Thymus (tissue), 11 donors: ENCODE measurements at regions not wholly inside any gene's neighbourhood (a gene's known extent, or its start where the extent isn't known, plus 50 kb on each side); places are given as distances from the start of the nearest gene placed in this dataset.

Source experiments
- DNase-seq, 9 donors: peaks; one replicate each; pipeline ENCODE4 v3.0.0-alpha.2; 2013; ENCODE audit warnings: low spot score in 9 of 9, low read depth in 6 of 9, missing footprints in 1 of 9
- H3K27ac ChIP-seq, 2 donors: one replicate each; pipeline ENCODE4 v1.5.1; 2013; ENCODE audit warnings: control low read depth in 1 of 2, low read depth in 1 of 2, low read length in 1 of 2, mild to moderate bottlenecking in 1 of 2, moderate library complexity in 1 of 2
- H3K27me3 ChIP-seq, 2 donors: one replicate each; pipeline ENCODE4 v1.5.1; 2013; ENCODE audit warnings: low read length in 1 of 2; ENCODE audit not compliant: control insufficient read depth in 2 of 2, insufficient read depth in 1 of 2
- H3K36me3 ChIP-seq, 2 donors: one replicate each; pipeline ENCODE4 v1.5.1; 2013; ENCODE audit warnings: low read length in 1 of 2, mild to moderate bottlenecking in 1 of 2, moderate library complexity in 1 of 2; ENCODE audit not compliant: control insufficient read depth in 2 of 2, insufficient read depth in 2 of 2
- H3K4me1 ChIP-seq, 2 donors: one replicate each; pipeline ENCODE4 v1.5.1; 2013; ENCODE audit warnings: low read length in 2 of 2; ENCODE audit not compliant: control insufficient read depth in 2 of 2, insufficient read depth in 2 of 2
- H3K4me3 ChIP-seq, 2 donors: one replicate each; pipeline ENCODE4 v1.5.1; 2013; ENCODE audit warnings: low read length in 2 of 2, control low read depth in 1 of 2, mild to moderate bottlenecking in 1 of 2
- H3K9me3 ChIP-seq, 2 donors: one replicate each; pipeline ENCODE4 v1.5.1; 2013; ENCODE audit warnings: low read length in 1 of 2, mild to moderate bottlenecking in 1 of 2; ENCODE audit not compliant: control insufficient read depth in 2 of 2, insufficient read depth in 1 of 2
- WGBS: extraction: QIAGEN DNeasy Blood & Tissue Kit; methylation state at CpG from one replicate; pipeline ENCODE4 v1.1.7; 2013; 5-methylcytosine and 5-hydroxymethylcytosine counted together
- donor health status: healthy.

- H3K4me1 ChIP-seq, result no peaks in the 10 kb centered on the region
- no peaks in the 10 kb centered on the region for H3K36me3 ChIP-seq
- H3K4me3 ChIP-seq, result no peak overlapping the region
- H3K27me3 ChIP-seq, result no peaks in the 10 kb centered on the region
- H3K9me3 ChIP-seq, result no peaks in the 10 kb centered on the region
- H3K27ac ChIP-seq, result no peak overlapping the region
- DNase-seq, result no peak
Observed at GRCh38 chr4:165716472-165716871, 156.6 kb upstream of the TLL1 start.

DNA sequence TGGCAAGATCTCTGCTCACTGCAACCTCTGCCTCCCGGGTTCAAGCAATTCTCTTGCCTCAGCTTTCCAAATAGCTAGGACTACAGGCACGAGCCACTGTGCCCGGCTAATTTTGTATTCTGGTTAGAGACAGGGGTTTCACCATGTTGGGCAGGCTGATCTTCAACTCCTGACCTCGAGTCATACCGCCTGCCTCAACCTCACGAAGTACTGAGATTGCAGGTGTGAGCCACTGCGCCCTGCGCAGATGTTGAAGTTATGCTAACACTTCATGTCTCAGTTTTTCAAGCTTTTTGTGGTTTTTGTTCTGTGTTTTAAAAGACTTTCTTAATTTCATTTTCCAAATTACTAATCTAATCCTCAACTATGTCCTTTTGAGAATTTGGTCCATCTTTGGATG is 154.4 kb upstream of the TLL1 start:
- H3K27ac ChIP-seq, result no peak overlapping the region
- no peak for DNase-seq
- H3K4me3 ChIP-seq, result no peak overlapping the region
- WGBS, result 94% methylated on average over 8 of the region's 8 CpGs
- no peaks in the 10 kb centered on the region for H3K36me3 ChIP-seq
- no peaks in the 10 kb centered on the region for H3K9me3 ChIP-seq
- no peaks in the 10 kb centered on the region for H3K4me1 ChIP-seq
- no peaks in the 10 kb centered on the region for H3K27me3 ChIP-seq

GRCh38 chr4:165720411-165721082 is 152.5 kb upstream of the TLL1 start:
- DNase-seq, result no peak
- H3K27ac ChIP-seq, result no peak overlapping the region
- WGBS, result 95% methylated on average over 2 of the region's 2 CpGs
- no peaks in the 10 kb centered on the region for H3K36me3 ChIP-seq
- H3K9me3 ChIP-seq, result no peaks in the 10 kb centered on the region
- no peaks in the 10 kb centered on the region for H3K4me1 ChIP-seq
- no peaks in the 10 kb centered on the region for H3K27me3 ChIP-seq
- no peak overlapping the region for H3K4me3 ChIP-seq

DNA sequence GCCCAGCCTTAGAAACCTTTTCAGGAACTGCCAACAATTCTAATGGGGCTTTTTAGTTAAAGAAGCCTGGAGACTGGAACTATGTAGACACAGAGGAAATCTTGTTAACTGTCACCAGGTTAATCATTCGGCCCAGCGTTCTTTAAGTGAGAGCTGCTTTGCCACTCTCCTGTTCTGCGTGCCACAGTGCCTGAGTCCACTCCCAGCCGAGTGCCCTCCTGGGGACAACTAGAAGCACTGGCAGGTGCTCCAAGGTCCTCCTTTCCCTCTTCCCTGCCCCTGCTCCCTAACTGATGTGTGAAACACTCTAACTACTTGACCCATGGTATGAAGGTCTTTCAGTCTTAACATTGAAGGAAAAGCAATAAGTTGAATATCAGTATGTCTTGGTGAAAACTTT is 151.2 kb upstream of the TLL1 start:
- H3K4me1 ChIP-seq, result no peaks in the 10 kb centered on the region
- no peaks in the 10 kb centered on the region for H3K9me3 ChIP-seq
- no peaks in the 10 kb centered on the region for H3K36me3 ChIP-seq
- H3K27me3 ChIP-seq, result no peaks in the 10 kb centered on the region
- DNase-seq, result no peak
- H3K4me3 ChIP-seq, result no peak overlapping the region
- H3K27ac ChIP-seq, result no peak overlapping the region
- 43% methylated on average over 4 of the region's 4 CpGs for WGBS

DNA sequence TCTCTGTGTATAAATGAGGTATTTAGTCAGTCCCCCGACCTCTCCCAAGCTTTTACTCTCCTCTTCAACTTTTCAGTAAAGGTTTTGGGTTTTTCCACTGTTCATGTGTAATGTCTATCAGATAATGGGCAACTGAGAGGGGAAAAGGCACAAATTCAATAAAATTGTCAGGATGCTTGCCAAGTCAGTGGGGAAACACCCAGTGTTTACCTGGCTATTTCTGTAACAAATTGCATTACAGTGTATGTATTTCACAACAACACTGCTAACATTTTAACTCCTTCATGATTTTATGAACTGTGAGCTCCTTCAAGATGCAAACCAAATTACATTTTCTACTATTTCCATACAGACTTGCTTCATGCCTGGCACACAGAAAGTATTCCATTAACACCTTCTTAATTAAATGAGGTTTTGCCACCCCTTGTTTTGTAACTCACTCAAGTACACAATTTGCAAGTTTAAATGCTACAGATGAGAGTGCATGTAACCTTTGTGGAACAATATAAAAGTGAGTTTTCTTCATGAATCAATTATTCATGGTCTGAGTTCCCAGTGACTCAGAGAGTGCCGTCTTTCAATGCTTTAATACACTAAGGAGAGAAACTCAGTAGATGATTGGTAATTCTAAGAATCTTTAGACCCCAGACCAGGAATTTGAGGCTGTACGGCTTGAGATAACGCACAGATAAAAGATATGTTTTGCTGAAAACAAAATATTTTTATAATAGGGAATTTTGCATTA is 149.8 kb upstream of the TLL1 start:
- Histone ChIP-seq H3K9me3 (no peaks in the 10 kb centered on the region), H3K4me3 (no peak overlapping the region), H3K27me3 (no peaks in the 10 kb centered on the region), H3K27ac (no peak overlapping the region), H3K4me1 (no peaks in the 10 kb centered on the region), H3K36me3 (no peaks in the 10 kb centered on the region)
- no peak for DNase-seq
- 93% methylated on average over 4 of the region's 4 CpGs for WGBS

DNA sequence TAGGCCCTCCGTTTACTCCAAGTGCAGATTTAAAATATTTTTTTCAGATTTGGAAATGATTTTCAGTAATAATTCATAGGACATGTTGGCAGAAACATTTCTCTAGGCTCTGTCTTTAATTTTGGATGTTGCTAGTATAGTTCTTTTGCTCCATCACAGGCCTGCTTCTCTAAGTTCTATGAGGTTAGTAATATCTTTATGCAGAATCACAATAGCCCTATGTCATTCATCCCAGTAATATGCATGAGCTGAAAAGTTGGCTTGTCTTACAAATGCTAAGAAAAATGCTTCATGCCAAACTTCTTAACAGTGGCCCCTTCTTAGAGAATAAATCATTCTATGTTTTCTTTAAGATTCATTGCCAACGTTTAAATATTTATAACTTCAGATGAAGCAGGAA is 148.3 kb upstream of the TLL1 start:
- no peaks in the 10 kb centered on the region for H3K9me3 ChIP-seq
- H3K27ac ChIP-seq, result no peak overlapping the region
- no peak overlapping the region for H3K4me3 ChIP-seq
- H3K4me1 ChIP-seq, result no peaks in the 10 kb centered on the region
- no peaks in the 10 kb centered on the region for H3K36me3 ChIP-seq
- H3K27me3 ChIP-seq, result no peaks in the 10 kb centered on the region
- WGBS, result 92% methylated on average over 2 of the region's 2 CpGs
- no peak for DNase-seq

- no peak overlapping the region for H3K4me3 ChIP-seq
- WGBS, result 83% methylated on average over 1 of the region's 1 CpG
- no peak for DNase-seq
- H3K36me3 ChIP-seq, result no peaks in the 10 kb centered on the region
- H3K4me1 ChIP-seq, result no peaks in the 10 kb centered on the region
- H3K27me3 ChIP-seq, result no peaks in the 10 kb centered on the region
- H3K27ac ChIP-seq, result no peak overlapping the region
- H3K9me3 ChIP-seq, result no peaks in the 10 kb centered on the region
Observed at GRCh38 chr4:165725352-165725751, 147.7 kb upstream of the TLL1 start.

- Histone ChIP-seq H3K36me3 (no peaks in the 10 kb centered on the region), H3K27me3 (no peaks in the 10 kb centered on the region), H3K27ac (no peak overlapping the region), H3K9me3 (no peaks in the 10 kb centered on the region), H3K4me1 (no peaks in the 10 kb centered on the region), H3K4me3 (no peak overlapping the region)
- 97% methylated on average over 2 of the region's 2 CpGs for WGBS
- DNase-seq, result no peak
Observed at GRCh38 chr4:165726831-165727230, 146.2 kb upstream of the TLL1 start.

GRCh38 chr4:165737309-165737972 is 135.6 kb upstream of the TLL1 start:
- Histone ChIP-seq H3K4me1 (no peaks in the 10 kb centered on the region), H3K4me3 (no peak overlapping the region), H3K27me3 (no peaks in the 10 kb centered on the region), H3K36me3 (no peaks in the 10 kb centered on the region), H3K27ac (no peak overlapping the region), H3K9me3 (no peaks in the 10 kb centered on the region)
- WGBS, result 83% methylated on average over 1 of the region's 1 CpG
- DNase-seq, result no peak
